ENCODE measurements at regions not wholly inside any gene's neighbourhood (a gene's known extent, or its start where the extent isn't known, plus 50 kb on each side); places are given as distances from the start of the nearest gene placed in this dataset.

DNA sequence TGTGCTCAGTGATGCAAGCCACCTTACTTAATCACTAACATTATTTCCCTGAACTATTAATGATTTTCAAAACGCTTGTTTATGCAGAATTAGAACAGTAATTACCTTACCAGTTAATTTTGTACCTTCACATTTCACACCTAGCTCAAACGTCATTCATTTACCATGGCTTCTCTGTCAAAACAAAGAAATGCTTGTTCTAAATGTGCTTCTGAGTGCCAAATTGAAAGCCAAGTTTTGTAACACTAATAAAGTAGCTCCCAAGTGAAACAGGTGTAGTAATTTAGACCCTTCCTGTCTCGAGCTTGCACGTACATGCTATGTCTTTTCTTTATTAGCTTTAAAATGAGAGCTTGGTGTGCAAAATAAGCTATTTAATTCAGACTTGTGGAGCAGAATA, 533.7 kb upstream of the PKN2 start:
- H3K27ac ChIP-seq (ENCODE audit: low read depth, low read length, poor library complexity, severe bottlenecking) = no peak overlapping the region
- ChIA-PET POLR2A (ENCODE audit: low non-redundant PET) (no interaction called here), CTCF (interaction anchor here (1.8 kb wide), 1 partner anchor 30 kb away, joined by 5 read pairs; no protein-coding TSS in a partner anchor)
- BruUV-seq (replicated peaks) = no TSS peak
- no peaks in the 10 kb centered on the region for H3K9me3 ChIP-seq (ENCODE audit: low read depth, low read length, poor library complexity, severe bottlenecking)
- H3K36me3 ChIP-seq (ENCODE audit: insufficient read depth, low read length, poor library complexity, severe bottlenecking) = no peaks in the 10 kb centered on the region
- intact Hi-C loops (cut with micrococcal nuclease; ENCODE audit: unreplicated experiment) = no loop called here
- DNase-seq (ENCODE audit: low spot score) = no peak
- H3K4me3 ChIP-seq (ENCODE audit: low read depth, low read length, poor library complexity, severe bottlenecking) = no peak overlapping the region
- H3K4me1 ChIP-seq (ENCODE audit: insufficient read depth, low read length, poor library complexity, severe bottlenecking) = no peaks in the 10 kb centered on the region
- H3K27me3 ChIP-seq (replicated peaks; ENCODE audit: insufficient read depth, low read depth, low read length, poor library complexity) = no peaks in the 10 kb centered on the region
- TF ChIP-seq, protein P1, sequence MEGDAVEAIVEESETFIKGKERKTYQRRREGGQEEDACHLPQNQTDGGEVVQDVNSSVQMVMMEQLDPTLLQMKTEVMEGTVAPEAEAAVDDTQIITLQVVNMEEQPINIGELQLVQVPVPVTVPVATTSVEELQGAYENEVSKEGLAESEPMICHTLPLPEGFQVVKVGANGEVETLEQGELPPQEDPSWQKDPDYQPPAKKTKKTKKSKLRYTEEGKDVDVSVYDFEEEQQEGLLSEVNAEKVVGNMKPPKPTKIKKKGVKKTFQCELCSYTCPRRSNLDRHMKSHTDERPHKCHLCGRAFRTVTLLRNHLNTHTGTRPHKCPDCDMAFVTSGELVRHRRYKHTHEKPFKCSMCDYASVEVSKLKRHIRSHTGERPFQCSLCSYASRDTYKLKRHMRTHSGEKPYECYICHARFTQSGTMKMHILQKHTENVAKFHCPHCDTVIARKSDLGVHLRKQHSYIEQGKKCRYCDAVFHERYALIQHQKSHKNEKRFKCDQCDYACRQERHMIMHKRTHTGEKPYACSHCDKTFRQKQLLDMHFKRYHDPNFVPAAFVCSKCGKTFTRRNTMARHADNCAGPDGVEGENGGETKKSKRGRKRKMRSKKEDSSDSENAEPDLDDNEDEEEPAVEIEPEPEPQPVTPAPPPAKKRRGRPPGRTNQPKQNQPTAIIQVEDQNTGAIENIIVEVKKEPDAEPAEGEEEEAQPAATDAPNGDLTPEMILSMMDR (conservative IDR thresholded peaks at IDR 0.05; ENCODE audit: low read depth, low read length) = no peak
- TF ChIP-seq EZH2 (IDR thresholded peaks at IDR 0.05; ENCODE audit: borderline replicate concordance, low read depth, low read length, poor library complexity, severe bottlenecking) = no peak

DNA sequence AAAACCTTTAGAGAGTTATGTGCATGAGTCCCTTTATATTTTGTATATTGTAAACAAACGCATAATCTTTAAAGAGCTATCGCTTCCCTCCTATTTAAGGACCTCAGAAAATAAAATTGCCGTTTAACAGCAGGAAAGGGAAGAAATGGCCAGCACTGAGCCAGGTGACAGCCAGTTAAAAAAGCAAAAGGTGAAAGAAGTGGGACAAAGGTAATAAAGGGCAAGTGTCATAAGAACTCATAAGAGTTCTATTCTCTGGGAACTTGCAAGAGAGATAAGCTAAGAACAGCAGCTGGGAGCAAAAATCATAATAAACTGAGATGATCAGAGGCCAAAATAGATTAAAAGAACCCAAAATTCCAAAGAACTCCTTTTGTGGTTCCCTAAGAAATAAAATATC, 520.9 kb upstream of the PKN2 start:
- Histone ChIP-seq H3K4me3 (ENCODE audit: low read depth, low read length, poor library complexity, severe bottlenecking) (no peak overlapping the region), H3K36me3 (ENCODE audit: insufficient read depth, low read length, poor library complexity, severe bottlenecking) (no peaks in the 10 kb centered on the region), H3K27ac (ENCODE audit: low read depth, low read length, poor library complexity, severe bottlenecking) (no peak overlapping the region), H3K27me3 (replicated peaks; ENCODE audit: insufficient read depth, low read depth, low read length, poor library complexity) (peaks cover 3% of the 10 kb centered on the region), H3K4me1 (ENCODE audit: insufficient read depth, low read length, poor library complexity, severe bottlenecking) (no peaks in the 10 kb centered on the region), H3K9me3 (ENCODE audit: low read depth, low read length, poor library complexity, severe bottlenecking) (no peaks in the 10 kb centered on the region)
- intact Hi-C loops (cut with micrococcal nuclease; ENCODE audit: unreplicated experiment) = no loop called here
- no peak for DNase-seq (ENCODE audit: low spot score)
- no TSS peak for BruUV-seq (replicated peaks)
- CTCF ChIA-PET = no interaction called here
- POLR2A ChIA-PET (ENCODE audit: low non-redundant PET) = no interaction called here
- TF ChIP-seq, protein P1 (conservative IDR thresholded peaks at IDR 0.05; ENCODE audit: low read depth, low read length) = no peak
- no peak for TF ChIP-seq EZH2 (IDR thresholded peaks at IDR 0.05; ENCODE audit: borderline replicate concordance, low read depth, low read length, poor library complexity, severe bottlenecking)

DNA sequence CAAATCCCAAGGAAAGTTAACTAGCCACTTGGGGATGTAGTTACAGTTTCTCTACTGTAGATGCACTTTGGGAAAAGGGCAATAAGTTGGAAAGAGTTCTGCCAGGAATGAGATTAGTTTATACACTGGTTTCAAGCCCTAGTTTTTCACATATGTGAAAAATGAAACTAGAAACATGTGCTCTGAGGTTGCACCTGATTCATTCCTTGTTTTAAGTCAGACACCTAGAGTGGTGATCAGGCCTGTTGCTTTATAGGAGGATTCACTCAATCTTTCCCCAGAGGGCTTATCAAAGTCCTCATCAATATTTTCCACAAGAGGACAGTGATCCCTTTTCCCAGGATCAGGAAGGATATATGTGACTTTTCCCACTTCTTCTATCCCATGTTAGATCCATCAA, 515.9 kb upstream of the PKN2 start:
- no peak for TF ChIP-seq EZH2 (IDR thresholded peaks at IDR 0.05; ENCODE audit: borderline replicate concordance, low read depth, low read length, poor library complexity, severe bottlenecking)
- TF ChIP-seq, protein P1 (conservative IDR thresholded peaks at IDR 0.05; ENCODE audit: low read depth, low read length) = no peak
- CTCF ChIA-PET = no interaction called here
- H3K27me3 ChIP-seq (replicated peaks; ENCODE audit: insufficient read depth, low read depth, low read length, poor library complexity) = peaks cover 8% of the 10 kb centered on the region

More for the DNA sequence above, 515.9 kb upstream of the PKN2 start:
- POLR2A ChIA-PET (ENCODE audit: low non-redundant PET) = no interaction called here
- Histone ChIP-seq H3K4me3 (ENCODE audit: low read depth, low read length, poor library complexity, severe bottlenecking) (no peak overlapping the region), H3K9me3 (ENCODE audit: low read depth, low read length, poor library complexity, severe bottlenecking) (no peaks in the 10 kb centered on the region), H3K4me1 (ENCODE audit: insufficient read depth, low read length, poor library complexity, severe bottlenecking) (no peaks in the 10 kb centered on the region), H3K36me3 (ENCODE audit: insufficient read depth, low read length, poor library complexity, severe bottlenecking) (no peaks in the 10 kb centered on the region), H3K27ac (ENCODE audit: low read depth, low read length, poor library complexity, severe bottlenecking) (no peak overlapping the region)
- intact Hi-C loops (cut with micrococcal nuclease; ENCODE audit: unreplicated experiment) = no loop called here
- no TSS peak for BruUV-seq (replicated peaks)
- no peak for DNase-seq (ENCODE audit: low spot score)

Measured in A673 (cell line).